ENCODE measurements at regions not wholly inside any gene's neighbourhood (a gene's known extent, or its start where the extent isn't known, plus 50 kb on each side); places are given as distances from the start of the nearest gene placed in this dataset.

DNA sequence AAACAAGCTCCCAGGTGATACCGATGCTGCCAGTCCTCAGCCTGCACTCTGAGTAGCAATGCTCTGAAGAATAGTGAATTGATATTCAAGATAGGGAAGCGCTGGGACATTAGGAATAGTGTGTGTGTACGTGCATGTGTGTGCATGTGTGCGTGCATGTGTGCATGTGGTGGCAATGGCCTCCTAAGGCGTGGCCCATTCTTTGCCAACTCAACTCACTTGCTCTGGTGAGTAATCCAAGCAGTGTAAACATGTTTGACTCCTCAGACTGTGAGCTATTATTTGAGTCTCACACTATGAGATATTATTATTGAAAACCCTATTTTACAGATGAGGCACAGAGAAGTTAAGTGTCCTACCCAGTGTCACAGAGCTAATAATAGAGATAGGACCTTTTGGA lies 186.6 kb downstream of the RAB11FIP2 start:
- TF ChIP-seq CTCF (IDR thresholded peaks at IDR 0.05) (no peak), CHD2 (IDR thresholded peaks at IDR 0.05; ENCODE audit: low read length, partially characterized antibody) (no peak), USF1 (IDR thresholded peaks at IDR 0.05; ENCODE audit: borderline replicate concordance, low read depth) (no peak), POLR2AphosphoS5 (IDR thresholded peaks at IDR 0.05; ENCODE audit: low read depth, low read length) (no peak)

Data from SK-N-SH (cell line).